GM13976 (cell line): ENCODE measurements at regions not wholly inside any gene's neighbourhood (a gene's known extent, or its start where the extent isn't known, plus 50 kb on each side); places are given as distances from the start of the nearest gene placed in this dataset.

Source experiments
- DNase-seq: peaks from one replicate; pipeline ENCODE4 v3.0.0; 2012; ENCODE audit warnings: low spot score
- CTCF ChIP-seq: IDR thresholded peaks from 2 replicates; pipeline ENCODE4 v1.5.1; 2012; ENCODE audit warnings: borderline replicate concordance, mild to moderate bottlenecking; ENCODE audit not compliant: insufficient read depth; ENCODE audit errors: extremely low read depth, missing control alignments, control extremely low read depth
- in situ Hi-C: fragments of 300-500 bp; cut with MboI; formaldehyde crosslinking; loops from one replicate; pipeline ENCODE4 v1.12.0; 2022; ENCODE audit warnings: low sequenced_read_pairs, mixed read lengths, inconsistent platforms; ENCODE audit not compliant: unreplicated experiment

GRCh38 chr18:51417643-51418483 lies 220.4 kb upstream of the MEX3C start:
- no peak for DNase-seq
- in situ Hi-C loops = no loop called here
- no peak for TF ChIP-seq CTCF

- in situ Hi-C loops = no loop called here
- TF ChIP-seq CTCF = no peak
- peak; percentile 24 for DNase-seq
These were observed 228.0 kb upstream of the MEX3C start for GRCh38 chr18:51425475-51425874.

GRCh38 chr18:51425889-51426288 lies 228.4 kb upstream of the MEX3C start:
- no peak for DNase-seq
- in situ Hi-C loops = no loop called here
- TF ChIP-seq CTCF = no peak

- in situ Hi-C loops = no loop called here
- no peak for TF ChIP-seq CTCF
- DNase-seq = no peak
These were observed 229.5 kb upstream of the MEX3C start for GRCh38 chr18:51426996-51427395.

GRCh38 chr18:51429644-51430043 lies 232.2 kb upstream of the MEX3C start:
- in situ Hi-C loops = no loop called here
- no peak for DNase-seq

GRCh38 chr18:51430538-51430937 lies 233.1 kb upstream of the MEX3C start:
- TF ChIP-seq CTCF = no peak
- no peak for DNase-seq
- in situ Hi-C loops = no loop called here

More at GRCh38 chr18:51429644-51430043, 232.2 kb upstream of the MEX3C start:
- TF ChIP-seq CTCF = no peak

- no peak for TF ChIP-seq CTCF
- DNase-seq = no peak
- in situ Hi-C loops = no loop called here
These were observed 235.8 kb upstream of the MEX3C start for GRCh38 chr18:51433296-51433695.
